ENCODE measurements at regions not wholly inside any gene's neighbourhood (a gene's known extent, or its start where the extent isn't known, plus 50 kb on each side); places are given as distances from the start of the nearest gene placed in this dataset.
A peak's percentile ranks its signal among the peaks of the same experiment; 100 is the strongest.

DNA sequence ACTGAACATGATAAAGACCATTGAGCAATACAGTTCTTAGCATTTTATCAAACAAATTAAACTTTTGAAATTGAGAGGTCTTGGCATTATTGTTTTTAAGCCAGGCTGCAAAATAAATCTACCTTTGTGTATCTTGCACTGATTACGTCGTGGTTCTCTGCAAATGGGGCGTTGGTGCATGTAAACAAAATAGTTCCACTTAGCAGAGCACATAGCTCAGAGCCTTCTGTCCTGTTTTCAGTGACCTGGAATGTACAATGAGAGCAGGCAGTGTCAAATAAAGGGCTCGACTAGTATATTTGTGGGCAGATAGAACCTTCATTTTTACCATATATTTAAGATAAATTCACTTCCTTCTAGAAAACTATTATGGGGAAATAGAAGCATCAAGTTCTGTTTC, 333.9 kb upstream of the SMIM30 start:
- no peak for DNase-seq

DNA sequence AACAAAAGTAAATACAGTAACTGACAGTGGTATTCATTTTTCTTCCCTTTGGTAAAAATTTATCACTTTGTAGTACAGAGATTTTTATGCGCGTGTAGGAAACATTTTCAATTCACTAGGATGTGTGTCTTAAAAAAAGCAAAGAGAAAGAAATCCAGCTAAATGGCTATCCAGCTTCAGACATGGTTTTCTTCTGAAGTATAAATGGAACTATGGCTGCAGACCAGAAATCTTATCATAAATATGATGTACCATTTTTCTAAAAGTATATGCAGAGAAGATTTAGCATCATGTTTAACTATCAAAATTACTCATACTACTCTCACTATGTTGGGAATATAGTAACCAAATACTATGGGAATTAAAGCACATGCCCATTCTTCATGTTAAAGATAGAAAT, 328.4 kb upstream of the SMIM30 start:
- no peak for DNase-seq

DNA sequence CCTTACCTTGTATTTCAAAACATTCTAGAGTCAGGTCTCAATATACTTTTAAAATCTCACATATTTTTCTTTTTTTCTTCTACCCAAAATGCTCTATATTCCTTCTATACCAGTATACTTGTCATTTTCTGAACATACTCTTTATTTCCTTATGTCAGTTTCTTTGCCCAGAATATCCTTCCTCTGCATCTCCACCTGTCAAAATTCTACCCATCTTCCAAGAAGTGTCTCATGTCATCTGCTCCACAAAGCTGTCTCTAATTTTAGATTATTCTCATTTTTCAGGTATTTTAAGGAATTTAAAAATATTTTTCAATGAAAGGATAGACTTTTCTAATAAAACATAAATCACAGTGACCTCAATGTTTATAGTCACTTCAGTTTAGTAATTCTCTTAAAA, 328.0 kb upstream of the SMIM30 start:
- no peak for DNase-seq

DNA sequence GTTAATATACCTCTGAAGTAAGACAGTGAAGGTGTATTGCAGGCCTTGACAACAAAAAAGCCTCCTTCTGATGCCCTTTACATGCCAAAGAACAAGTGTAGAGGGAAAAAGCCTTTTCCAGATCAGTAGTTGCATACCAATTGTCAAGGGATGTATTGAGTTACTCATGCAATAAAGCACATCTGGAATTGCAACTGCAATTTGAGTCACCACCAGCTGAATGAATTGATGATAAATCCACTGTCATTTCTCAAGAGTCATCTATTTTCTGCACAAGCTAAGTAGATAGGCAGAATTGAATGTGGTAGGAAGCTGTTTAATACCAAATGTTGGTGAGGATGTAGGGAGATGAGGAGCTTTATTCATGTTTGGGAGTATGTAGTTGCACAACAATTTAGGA, 325.9 kb upstream of the SMIM30 start:
- no peak for DNase-seq

DNA sequence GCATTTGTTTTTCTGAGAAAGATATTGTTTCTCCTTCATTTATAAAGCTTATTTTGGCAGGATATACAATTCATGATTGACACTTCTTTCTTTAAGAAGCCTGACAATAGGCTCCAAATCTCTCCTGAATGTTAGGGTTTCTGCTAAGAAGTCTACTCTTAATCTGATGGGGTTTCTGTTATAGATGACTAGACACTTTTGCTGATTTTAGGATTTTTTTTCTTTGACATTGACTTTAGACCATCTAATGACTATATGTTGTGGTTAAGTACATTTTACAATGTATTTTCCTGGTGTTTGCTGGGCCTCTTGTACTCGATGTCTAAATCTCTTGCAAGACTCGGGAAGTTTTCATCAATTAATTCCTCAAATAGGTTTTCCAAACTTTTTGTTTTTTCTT, 321.8 kb upstream of the SMIM30 start:
- no peak for DNase-seq

DNA sequence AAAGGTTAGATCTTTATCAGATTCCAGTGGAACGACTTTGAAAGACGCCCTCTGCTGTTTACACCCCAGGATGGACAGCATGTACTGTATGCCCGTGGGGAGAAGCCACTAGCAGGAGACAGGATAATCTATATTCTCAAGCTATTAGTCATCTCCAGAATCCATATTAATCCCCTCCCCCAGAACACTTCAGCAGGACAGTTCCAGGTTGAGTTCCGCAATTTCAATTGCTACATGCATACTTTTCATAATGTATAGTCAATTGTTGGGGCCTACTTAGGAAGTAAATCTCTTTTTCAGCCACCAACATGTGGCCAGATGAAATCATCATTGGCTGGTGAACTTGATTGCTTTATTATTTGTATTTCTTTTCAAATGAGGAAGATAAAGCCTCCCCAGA, 313.1 kb upstream of the SMIM30 start:
- DNase-seq: no peak

DNA sequence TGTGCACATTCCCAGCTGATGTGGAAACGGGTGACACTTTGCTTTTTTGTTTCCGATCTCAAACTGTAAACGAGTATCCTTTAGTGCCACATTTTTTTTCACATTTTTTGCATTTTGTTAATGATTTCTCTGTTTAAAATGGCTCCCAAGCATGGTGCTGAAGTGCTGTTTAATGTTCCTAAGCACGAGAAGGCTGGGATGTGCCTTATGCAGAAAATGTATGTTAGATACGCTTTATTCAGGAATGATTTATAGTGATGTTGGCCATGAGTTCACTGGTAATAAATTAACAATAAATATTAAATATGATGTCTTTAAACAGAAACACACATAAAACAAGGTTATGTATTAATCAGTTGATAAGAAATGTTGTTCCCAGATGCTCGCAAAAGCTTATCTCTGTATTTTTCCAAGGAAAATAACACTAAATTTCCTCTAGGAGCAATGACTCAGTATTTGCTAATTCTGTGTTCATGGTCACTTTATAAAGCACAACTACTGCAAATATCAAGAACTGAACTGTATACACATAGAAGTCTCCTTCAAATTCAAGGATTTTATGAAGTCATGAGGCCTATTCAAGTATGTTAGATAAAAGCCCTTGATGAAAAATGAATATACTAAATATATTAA, 305.9 kb upstream of the SMIM30 start:
- no peak for DNase-seq

DNA sequence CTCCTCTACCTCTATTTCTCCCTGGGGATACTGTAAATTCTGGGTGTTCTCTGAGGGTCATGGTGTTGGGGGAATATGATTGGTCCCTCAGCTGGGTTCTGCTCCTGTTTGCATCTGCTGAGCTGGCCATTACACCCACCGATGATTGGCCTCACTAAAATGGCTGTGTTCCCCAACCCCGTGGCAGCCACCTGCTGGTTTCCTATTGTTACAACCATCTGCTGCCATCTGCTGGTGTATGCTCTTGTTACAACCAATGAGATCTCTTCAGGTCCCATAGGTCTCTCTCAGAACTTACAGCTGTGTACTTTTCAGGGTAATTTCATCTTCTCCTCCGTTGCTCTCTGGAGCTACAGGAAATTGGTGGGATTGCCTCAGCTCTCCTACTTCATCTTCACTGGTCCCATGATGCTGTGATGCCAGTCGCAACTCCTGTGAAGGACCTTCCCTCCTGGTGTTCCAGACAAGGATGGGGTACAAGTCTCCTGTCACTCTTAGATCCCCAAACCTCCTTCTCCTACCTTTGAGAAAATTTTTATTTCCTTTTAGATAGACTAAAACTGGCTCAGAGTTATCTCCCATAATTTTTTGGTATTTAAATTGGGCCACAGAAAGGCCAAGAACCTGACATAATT, 303.5 kb upstream of the SMIM30 start:
- DNase-seq: peak; percentile 67

DNA sequence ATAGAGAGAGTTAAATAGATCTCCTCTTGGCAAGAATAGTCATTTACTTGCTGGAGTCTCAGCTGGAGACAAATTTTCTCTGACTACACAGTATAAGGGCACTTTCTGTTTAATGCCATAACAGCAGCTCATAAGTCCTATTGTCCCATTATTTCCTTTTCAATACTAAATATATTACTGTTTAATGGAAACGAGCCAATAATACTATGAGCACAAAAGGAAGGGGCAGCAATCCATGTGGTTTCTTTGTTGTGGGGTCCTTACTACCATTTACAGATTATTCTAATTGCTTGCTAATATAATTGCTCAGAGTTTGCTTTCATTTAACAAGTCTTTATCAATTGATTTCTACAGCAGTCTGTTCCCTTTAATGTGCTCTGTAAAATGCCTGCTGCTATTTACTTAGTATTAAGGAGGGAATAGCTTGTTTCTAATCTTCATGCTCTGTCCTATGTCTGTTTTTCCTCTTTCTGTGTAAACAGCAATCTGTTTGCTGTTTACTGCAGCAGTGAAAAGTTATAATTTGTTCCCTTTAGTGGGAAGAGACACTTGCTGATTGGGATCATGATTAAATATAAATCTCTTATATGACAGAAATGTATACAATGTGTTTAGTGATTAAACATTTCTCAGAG, 296.2 kb upstream of the SMIM30 start:
- no peak for DNase-seq

DNA sequence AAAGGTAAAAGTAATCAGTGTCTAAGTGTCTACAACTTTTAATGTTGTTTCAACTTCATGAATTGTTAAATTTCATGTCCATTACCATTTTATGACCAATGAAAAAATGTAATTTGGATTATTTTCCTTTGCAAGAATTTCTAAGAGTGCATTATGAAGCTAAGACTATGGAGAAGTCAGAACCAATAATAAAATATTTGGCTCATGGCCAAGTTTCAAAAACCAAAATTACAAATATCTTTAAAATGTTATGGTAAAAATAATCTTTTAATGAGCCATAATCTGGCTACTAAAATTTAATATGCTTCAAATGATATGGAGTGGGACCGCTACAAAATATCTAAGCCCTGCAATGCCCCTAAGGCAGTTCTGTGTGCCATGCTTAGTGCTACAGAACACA, 294.1 kb upstream of the SMIM30 start:
- no peak for DNase-seq

DNA sequence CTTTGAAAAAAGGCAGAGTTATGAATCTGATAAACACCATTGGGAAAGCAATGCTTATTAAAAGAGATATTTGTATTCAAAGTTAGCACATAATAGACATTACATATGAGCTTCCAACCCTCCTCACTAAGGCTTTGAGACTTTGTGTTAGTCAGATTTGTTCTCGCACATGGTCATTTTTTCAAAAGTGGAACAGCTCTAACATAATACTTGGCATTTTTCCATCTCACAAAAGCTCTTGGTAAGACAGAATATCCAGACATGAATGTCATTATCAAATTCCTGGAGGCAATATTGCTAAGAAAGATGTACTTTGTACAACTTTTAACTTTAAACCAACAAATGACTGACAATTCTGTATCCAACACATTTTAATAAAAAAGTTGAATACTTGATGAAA, 292.4 kb upstream of the SMIM30 start:
- DNase-seq: no peak

DNA sequence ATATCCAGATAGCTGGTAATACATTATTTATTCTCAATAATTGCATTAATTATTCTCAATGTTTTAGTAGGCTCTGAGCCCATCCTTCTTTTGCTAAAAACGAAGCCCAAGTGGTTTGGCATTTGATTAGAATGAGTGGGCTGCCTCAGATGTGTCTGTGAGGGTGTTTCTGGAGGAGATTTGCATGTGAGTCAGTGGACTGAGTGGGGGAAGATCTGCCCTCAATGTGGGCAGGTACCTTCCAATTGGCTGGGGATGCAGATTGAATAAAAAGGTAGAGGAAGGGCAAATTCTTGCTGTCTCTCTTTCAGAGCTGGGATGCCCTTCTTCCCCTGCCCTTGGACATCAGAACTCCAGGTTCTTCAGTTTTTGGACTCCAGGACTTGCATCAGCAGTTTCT, 290.6 kb upstream of the SMIM30 start:
- DNase-seq: no peak

DNA sequence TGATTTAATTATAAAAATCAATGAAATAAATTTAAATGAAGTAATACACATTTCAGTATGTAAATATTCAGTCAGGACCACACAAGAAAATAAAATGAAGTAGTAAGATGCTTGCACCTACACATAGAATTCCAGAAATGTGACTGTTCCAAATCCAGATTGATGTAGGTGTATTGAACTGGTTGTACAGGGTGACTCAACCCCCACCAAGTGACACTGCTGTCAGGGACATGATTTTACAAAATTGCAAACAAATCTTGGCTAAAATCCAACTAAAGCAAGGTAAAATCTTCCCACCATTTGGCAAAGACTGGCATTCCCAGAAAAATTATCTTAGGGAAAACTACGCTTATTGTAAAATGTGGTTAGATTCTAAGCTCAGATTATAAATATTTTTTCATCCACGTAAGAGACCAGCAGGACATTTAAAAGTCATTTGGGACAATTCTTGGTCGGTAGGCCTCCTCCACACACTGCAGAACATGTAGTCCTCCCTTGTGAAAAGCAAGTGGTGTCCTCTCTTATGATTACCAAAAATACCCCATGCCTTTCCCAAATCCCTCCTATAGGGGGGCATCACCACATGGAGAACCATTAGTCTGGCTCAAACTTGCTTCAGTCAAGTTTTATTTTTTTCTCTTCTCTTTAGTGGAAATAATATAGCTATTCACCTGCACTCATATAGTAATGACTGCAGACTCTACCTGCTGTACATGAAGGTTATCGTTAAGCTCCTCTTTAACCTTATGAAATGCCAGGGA, 287.1 kb upstream of the SMIM30 start:
- no peak for DNase-seq

DNA sequence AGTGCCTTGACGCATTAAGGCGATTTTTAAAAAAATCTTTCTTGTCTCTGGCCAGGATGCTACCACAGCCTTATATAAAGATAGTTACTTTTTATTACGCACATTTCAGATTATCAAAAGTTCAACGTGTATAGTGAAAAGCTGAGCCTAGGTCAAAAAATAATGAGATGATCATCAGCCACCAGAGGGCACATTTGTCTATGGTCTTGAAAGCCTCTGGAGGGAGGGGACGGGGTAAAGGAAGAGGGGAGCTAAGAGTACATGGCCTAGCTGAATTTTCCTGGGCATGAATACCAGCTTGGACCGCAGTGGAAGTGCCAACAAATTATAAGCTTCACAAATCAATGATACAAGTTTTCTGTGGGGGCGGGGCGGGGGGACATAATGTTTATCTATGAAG, 285.9 kb upstream of the SMIM30 start:
- DNase-seq: no peak

DNA sequence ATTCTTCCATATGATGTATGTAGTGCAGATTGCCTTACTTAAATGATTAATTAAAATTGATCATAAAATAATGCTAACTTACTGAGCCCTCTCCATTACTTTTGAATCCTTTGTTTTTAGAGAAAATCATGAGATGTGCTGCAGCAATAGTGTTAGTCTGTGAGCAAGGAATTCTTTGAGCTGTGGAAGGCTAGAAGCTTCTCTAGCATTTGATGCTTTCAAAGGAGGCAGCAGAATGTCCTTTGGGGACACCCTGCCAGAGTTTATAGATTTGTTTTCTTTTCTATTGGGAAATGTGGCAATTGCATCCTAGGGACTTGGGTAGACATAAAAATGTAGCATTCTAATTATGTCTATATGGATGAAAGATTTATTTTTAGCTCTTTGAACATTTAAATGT, 284.1 kb upstream of the SMIM30 start:
- DNase-seq: no peak

DNA sequence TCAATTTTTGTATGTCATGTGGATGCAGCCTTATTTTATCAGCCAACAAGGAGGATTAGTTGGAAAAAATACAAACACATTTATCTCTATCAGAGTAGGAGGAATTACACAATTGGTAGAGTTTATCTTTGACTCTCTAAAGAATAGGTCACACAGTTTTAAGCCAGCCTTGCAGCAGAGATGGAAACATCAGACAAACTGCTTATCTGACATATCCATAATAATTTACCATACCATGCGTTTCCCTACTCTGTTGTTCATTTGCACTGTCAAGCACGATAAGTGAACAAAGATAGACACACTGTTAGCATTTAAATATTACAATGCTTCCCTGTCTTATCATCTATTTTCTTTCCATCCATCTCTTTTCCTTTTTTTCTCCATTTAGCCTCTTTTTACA, 283.7 kb upstream of the SMIM30 start:
- no peak for DNase-seq

DNA sequence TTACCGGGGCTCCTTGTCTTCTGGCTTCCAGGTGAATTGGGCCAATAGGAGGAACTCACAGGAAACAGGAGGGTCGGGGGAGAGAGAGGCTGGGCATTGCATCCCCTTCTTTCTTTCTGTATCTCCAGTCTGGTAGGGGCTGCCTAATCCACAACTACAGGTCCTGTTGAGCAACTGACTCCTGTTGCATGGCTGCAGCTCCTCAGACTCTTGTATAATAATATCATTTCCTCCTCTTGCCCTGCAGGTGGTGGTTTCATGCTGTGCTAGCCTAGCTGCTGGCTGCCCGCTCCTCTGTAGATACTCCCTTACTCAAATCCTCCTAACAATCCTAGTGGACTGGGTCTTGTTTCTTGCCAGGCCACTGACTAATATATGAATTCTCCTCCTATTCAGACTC, 276.5 kb upstream of the SMIM30 start:
- DNase-seq: no peak

DNA sequence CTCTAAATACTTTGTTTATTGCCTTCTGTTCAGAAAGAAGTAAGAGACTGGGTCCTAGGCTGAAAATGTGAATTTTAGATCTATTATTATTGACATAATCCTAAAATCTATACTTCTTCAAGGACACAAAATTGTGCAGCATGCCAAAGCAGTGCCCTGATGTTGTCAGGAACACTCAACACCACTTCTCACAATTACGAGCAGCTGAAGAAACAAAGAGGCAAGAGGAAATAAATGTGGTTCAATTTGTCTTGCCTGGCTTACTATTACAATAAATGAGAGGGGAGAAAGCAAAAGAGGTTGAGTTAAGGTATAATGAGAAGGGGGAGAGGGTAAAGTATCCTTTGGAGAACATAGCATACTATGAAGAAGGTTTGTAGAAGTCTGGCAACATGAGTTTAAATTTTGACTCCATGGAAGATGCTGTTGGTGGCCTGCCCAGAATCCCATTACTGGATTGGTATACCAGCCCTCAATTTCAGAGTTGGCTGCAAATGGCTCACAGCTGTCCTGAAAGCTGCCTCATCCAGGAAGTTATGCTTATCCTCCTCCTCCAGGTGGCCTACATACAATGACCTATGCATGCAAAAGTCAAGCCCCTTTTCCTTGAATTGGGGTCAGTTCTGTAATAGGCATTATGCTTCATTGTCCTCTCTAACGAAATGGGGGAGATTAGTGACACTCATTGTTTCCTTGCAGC, 274.6 kb upstream of the SMIM30 start:
- DNase-seq: no peak

DNA sequence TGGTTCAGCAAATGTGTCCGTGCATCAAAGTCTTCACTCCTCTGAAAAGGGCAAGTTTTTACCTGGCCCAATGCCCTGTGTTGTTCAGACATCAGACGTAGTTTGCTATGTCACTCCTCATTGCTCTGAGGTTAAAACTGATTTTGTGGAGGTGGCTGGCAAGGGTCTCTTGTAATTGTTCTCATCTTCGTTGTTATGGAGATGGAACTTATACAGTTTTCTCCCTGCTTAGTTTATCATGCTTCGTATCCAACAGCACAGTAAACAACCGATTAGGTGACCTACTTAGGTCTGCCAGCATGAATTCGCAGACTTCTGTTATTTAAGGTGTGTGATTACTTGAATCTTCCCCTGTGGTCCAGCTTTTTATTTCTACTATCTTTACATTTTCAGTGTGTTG, 274.1 kb upstream of the SMIM30 start:
- no peak for DNase-seq

DNA sequence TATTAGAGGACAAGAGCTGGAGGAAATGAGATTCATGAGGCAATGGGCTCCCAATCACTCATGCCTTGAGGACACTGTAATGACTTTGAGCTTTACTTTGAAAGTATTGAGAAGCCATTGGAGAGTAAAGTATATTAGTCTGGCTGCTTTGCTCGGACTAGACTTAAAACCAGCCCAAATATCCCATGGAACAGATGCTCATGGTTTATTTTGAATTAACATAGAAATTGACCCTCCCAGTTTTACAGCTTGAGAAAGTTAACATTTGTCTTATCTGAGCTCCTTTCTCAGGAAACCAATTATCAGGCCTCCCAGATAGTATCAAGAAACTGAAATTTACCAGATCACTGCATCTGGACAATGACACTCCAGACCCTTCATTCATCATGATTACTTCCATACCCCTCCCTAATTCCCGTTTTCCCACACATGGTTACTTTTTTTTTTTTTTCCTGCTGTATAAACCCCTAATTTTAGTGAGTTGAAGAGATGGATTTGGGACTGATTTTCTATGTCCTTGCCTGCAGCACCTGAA, 270.8 kb upstream of the SMIM30 start:
- no peak for DNase-seq

DNA sequence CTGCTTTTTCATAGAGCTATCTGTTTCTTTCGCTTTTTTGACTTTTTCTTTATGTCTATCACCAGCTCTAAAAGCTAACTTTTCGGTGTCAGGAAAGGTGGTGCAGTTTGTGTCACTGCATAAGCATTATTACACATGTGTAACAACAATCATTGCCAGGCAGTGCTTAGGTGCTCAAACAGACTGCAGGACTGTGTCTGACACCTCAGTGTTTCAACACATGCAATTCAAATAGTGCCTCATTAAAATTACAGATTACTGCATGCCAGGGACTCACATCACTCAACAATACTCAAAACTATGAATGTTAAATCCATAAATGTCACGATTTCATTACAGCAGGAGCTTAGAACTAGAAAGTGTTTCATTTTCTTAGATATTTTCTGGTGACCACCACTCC, 265.3 kb upstream of the SMIM30 start:
- no peak for DNase-seq

DNA sequence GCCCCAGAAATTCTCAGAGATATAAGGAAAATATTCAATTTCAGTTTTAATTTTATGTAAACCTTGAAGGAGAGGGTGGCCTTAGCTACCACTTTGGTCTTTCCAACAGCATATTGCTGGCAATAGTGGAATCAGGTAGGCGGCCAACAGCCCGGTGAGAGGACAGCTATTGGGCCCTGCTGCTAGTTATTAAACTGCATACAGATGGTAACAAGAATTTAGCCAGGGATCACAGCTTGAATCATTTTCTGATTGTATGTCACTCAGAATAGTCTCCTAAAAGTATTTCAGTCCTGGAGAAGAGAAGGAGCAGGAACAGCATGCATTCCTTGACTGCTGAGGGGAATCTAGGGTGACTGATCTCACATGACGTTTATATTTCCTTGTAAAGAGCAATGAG, 261.4 kb upstream of the SMIM30 start:
- DNase-seq: no peak

DNA sequence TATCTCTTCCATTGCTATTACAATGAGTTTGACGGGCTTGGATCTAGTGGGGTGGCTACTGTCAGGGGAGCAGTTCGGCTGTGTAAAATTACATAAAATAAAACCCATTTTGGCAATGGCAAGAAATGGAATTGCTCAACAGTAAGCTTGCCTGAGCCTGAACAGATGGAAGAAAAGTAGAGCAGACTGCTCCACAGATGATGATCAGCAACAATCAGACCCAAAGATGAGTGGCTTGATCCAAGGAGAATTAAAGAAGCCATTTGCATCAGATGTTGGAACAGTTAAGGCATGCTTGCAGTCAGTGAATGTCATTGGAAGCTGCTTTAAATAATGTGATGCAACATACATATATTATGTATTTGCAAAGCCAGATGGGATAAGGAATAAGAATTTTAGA, 256.6 kb upstream of the SMIM30 start:
- no peak for DNase-seq
